ENCODE measurements at regions not wholly inside any gene's neighbourhood (a gene's known extent, or its start where the extent isn't known, plus 50 kb on each side); places are given as distances from the start of the nearest gene placed in this dataset.

DNA sequence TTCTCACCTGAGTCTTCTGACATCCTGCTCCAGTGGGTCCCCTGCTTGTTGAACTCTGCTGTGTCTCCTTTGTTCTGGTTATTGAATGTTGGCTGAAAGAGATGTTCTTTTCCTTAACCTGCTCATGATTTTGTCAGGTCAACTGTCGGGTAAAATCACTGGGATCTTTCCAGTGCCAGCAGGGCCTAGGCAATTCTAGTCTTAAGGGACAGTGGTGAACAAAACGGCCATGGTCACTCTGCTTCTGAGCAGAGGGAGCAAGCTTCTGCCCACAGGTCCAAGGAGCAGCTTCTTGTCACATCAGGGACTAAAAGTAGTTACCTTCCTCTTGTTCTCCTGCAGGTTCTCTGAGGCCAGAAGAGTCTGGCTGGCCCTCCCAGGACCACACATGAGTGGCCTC lies 65.6 kb downstream of the SEC61B start:
- Histone ChIP-seq H3K36me3 (ENCODE audit: control insufficient read depth, low read length) (no peaks in the 10 kb centered on the region), H4K20me1 (ENCODE audit: control insufficient read depth, insufficient read depth, low read depth, low read length) (no peaks in the 10 kb centered on the region), H3K79me2 (ENCODE audit: control insufficient read depth, low read length) (no peaks in the 10 kb centered on the region), H3K4me3 (ENCODE audit: low read length) (no peak overlapping the region), H3K4me1 (ENCODE audit: control insufficient read depth, low read length) (peaks cover 4% of the 10 kb centered on the region; the same call in 1 of the 2 replicates), H3F3A (ENCODE audit: control insufficient read depth, insufficient read depth) (no peaks in the 10 kb centered on the region), H3K9me3 (ENCODE audit: control insufficient read depth, insufficient read depth, low read length) (no peaks in the 10 kb centered on the region), H3K9me2 (replicated peaks; ENCODE audit: control insufficient read depth, low read length) (no peaks in the 10 kb centered on the region), H3K27ac (ENCODE audit: low read depth, low read length) (no peak overlapping the region), H3K4me2 (ENCODE audit: low read length) (no peak overlapping the region), H3K27me3 (ENCODE audit: control insufficient read depth, low read length) (peaks cover 2% of the 10 kb centered on the region; the same call in 1 of the 2 replicates)
- no peak for TF ChIP-seq EZH2phosphoT487 (IDR thresholded peaks at IDR 0.05; ENCODE audit: borderline replicate concordance, low read length)
- TF ChIP-seq, protein P1, sequence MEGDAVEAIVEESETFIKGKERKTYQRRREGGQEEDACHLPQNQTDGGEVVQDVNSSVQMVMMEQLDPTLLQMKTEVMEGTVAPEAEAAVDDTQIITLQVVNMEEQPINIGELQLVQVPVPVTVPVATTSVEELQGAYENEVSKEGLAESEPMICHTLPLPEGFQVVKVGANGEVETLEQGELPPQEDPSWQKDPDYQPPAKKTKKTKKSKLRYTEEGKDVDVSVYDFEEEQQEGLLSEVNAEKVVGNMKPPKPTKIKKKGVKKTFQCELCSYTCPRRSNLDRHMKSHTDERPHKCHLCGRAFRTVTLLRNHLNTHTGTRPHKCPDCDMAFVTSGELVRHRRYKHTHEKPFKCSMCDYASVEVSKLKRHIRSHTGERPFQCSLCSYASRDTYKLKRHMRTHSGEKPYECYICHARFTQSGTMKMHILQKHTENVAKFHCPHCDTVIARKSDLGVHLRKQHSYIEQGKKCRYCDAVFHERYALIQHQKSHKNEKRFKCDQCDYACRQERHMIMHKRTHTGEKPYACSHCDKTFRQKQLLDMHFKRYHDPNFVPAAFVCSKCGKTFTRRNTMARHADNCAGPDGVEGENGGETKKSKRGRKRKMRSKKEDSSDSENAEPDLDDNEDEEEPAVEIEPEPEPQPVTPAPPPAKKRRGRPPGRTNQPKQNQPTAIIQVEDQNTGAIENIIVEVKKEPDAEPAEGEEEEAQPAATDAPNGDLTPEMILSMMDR (IDR thresholded peaks at IDR 0.05; ENCODE audit: low read depth, low read length, poor library complexity, severe bottlenecking): no peak

DNA sequence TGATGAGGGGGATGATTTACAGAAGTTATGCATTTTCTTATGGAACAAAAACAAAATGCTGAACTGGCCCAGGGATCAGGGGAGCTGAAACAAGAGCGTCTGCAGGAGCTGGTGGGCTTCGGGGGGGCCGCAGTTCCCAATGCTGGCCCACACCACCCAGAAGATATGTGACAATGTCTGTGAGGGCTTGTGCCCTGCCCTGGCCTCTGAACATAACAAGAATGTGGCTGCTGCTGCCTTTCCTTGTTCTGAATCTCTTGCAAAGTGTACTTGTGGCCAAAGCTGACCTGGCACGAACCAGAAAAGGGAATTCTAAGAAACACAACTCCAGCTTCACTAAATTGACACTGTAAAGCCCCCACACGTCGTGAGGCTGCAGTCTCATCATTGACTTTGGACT lies 66.7 kb downstream of the SEC61B start:
- TF ChIP-seq, protein P1 (IDR thresholded peaks at IDR 0.05; ENCODE audit: low read depth, low read length, poor library complexity, severe bottlenecking): no peak
- TF ChIP-seq EZH2phosphoT487 (IDR thresholded peaks at IDR 0.05; ENCODE audit: borderline replicate concordance, low read length): no peak
- Histone ChIP-seq H3K27me3 (ENCODE audit: control insufficient read depth, low read length) (peaks cover 3% of the 10 kb centered on the region), H4K20me1 (ENCODE audit: control insufficient read depth, insufficient read depth, low read depth, low read length) (no peaks in the 10 kb centered on the region), H3K4me3 (ENCODE audit: low read length) (no peak overlapping the region), H3K36me3 (ENCODE audit: control insufficient read depth, low read length) (no peaks in the 10 kb centered on the region), H3K79me2 (ENCODE audit: control insufficient read depth, low read length) (no peaks in the 10 kb centered on the region), H3K4me1 (ENCODE audit: control insufficient read depth, low read length) (peaks cover 4% of the 10 kb centered on the region; the same call in 1 of the 2 replicates), H3K9me3 (ENCODE audit: control insufficient read depth, insufficient read depth, low read length) (no peaks in the 10 kb centered on the region), H3K9me2 (replicated peaks; ENCODE audit: control insufficient read depth, low read length) (no peaks in the 10 kb centered on the region), H3K4me2 (ENCODE audit: low read length) (no peak overlapping the region), H3F3A (ENCODE audit: control insufficient read depth, insufficient read depth) (no peaks in the 10 kb centered on the region), H3K27ac (ENCODE audit: low read depth, low read length) (no peak overlapping the region)

DNA sequence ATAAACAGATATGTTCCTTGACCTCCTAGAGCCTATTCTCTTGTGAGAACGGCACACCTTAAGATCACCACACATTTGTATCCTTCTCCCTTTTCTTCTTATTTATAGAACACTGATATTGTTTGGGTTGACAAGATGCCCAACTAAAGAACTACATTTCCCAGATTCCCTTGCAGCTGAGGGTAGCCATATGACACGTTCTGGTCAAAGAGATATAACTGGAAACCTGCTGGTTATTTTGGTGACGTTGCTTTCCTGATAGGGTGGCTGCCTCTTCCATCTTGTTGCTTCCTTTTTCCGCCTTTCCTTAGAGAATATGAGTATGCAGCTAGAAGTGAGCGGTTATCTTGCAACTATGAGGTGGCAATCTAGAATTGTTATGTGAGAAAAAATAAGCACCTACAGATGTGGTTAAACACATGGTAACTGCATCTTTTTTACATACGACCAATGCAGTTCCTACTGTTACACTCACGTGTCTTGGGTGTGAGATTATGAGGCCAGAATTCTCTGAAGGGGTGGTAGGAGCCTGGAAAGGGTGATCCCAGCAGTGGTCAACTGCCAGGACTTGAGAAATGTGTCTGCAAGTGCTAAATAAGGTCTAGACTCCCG lies 72.9 kb downstream of the SEC61B start:
- no peak overlapping the region for H3K4me2 ChIP-seq (ENCODE audit: low read length)
- H3F3A ChIP-seq (ENCODE audit: control insufficient read depth, insufficient read depth): no peaks in the 10 kb centered on the region
- no peaks in the 10 kb centered on the region for H3K4me1 ChIP-seq (ENCODE audit: control insufficient read depth, low read length)
- no peaks in the 10 kb centered on the region for H3K79me2 ChIP-seq (ENCODE audit: control insufficient read depth, low read length)
- H3K27ac ChIP-seq (ENCODE audit: low read depth, low read length): no peak overlapping the region
- H3K27me3 ChIP-seq (ENCODE audit: control insufficient read depth, low read length): peaks cover 21% of the 10 kb centered on the region
- H3K36me3 ChIP-seq (ENCODE audit: control insufficient read depth, low read length): no peaks in the 10 kb centered on the region
- H4K20me1 ChIP-seq (ENCODE audit: control insufficient read depth, insufficient read depth, low read depth, low read length): no peaks in the 10 kb centered on the region
- H3K9me3 ChIP-seq (ENCODE audit: control insufficient read depth, insufficient read depth, low read length): no peaks in the 10 kb centered on the region
- H3K4me3 ChIP-seq (ENCODE audit: low read length): no peak overlapping the region
- no peaks in the 10 kb centered on the region for H3K9me2 ChIP-seq (replicated peaks; ENCODE audit: control insufficient read depth, low read length)
- TF ChIP-seq EZH2phosphoT487 (IDR thresholded peaks at IDR 0.05; ENCODE audit: borderline replicate concordance, low read length): no peak
- TF ChIP-seq, protein P1 (IDR thresholded peaks at IDR 0.05; ENCODE audit: low read depth, low read length, poor library complexity, severe bottlenecking): no peak

All from DOHH2 (cell line).